ENCODE measurements at regions not wholly inside any gene's neighbourhood (a gene's known extent, or its start where the extent isn't known, plus 50 kb on each side); places are given as distances from the start of the nearest gene placed in this dataset.

GRCh38 chr4:112801341-112801740, 164.4 kb downstream of the LARP7 start:
- FAIRE-seq (no peak), DNase-seq (ENCODE audit: low read depth, low spot score) (no peak)
- H4K20me1 ChIP-seq (replicated peaks; ENCODE audit: control insufficient read depth, extremely low read depth, insufficient read depth, low read length), result no peaks in the 10 kb centered on the region
- H3K27ac ChIP-seq (ENCODE audit: insufficient read depth, low read depth, low read length), result no peak overlapping the region
- H3K79me2 ChIP-seq (ENCODE audit: control insufficient read depth, insufficient read depth, low read length), result no peaks in the 10 kb centered on the region
- BruUV-seq (replicated peaks), result no TSS peak
- CTCF ChIA-PET, result no interaction called here
- intact Hi-C loops (cut with micrococcal nuclease) (no loop called here), dilution Hi-C loops (cut with MboI; ENCODE audit: extremely low pct_ligation_motif_present, low sequenced_read_pairs) (no loop called here)
- H3K36me3 ChIP-seq (ENCODE audit: control insufficient read depth in 2 of 2, extremely low read depth in 1 of 2, insufficient read depth in 2 of 2, low read length in 2 of 2), result no peaks in the 10 kb centered on the region
- H3K27me3 ChIP-seq (ENCODE audit: control insufficient read depth in 2 of 2, insufficient read depth in 2 of 2, low read length in 2 of 2), result no peaks in the 10 kb centered on the region
- H3K4me2 ChIP-seq (ENCODE audit: insufficient read depth, low read length), result no peak overlapping the region
- POLR2A ChIA-PET, result no interaction called here
- H3K9me3 ChIP-seq (replicated peaks; ENCODE audit: control insufficient read depth, insufficient read depth, low read length), result no peaks in the 10 kb centered on the region
- no peak overlapping the region for H3K4me3 ChIP-seq (replicated peaks in 1 of 3; ENCODE audit: insufficient read depth in 1 of 3, low read depth in 1 of 3, low read length in 3 of 3)
- H2AFZ ChIP-seq (ENCODE audit: low read depth, low read length), result no peak overlapping the region
- H3K4me1 ChIP-seq (ENCODE audit: control insufficient read depth, extremely low read depth, insufficient read depth, low read length), result no peaks in the 10 kb centered on the region
- H3K9me1 ChIP-seq (replicated peaks; ENCODE audit: control insufficient read depth, extremely low read depth, insufficient read depth, low read length), result no peaks in the 10 kb centered on the region
- no peak overlapping the region for H3K9ac ChIP-seq (replicated peaks; ENCODE audit: extremely low read depth, insufficient read depth, low read length)
- TF ChIP-seq GATA2 (IDR thresholded peaks at IDR 0.05; ENCODE audit: insufficient read depth, insufficient read length, low read depth, low read length), result no peak
- TF ChIP-seq CTCF (IDR thresholded peaks at IDR 0.05; ENCODE audit: extremely low read depth in 1 of 2, insufficient read depth in 1 of 2, low read depth in 1 of 2, low read length in 2 of 2), result no peak
- no peak for TF ChIP-seq JUN (IDR thresholded peaks at IDR 0.05; ENCODE audit: borderline replicate concordance, insufficient read depth, insufficient read length, low read depth)
- TF ChIP-seq EZH2 (IDR thresholded peaks at IDR 0.05; ENCODE audit: borderline replicate concordance, low read depth, low read length, severe bottlenecking), result no peak
- no peak for TF ChIP-seq MYC (IDR thresholded peaks at IDR 0.05; ENCODE audit: low read depth, low read length)
- no peak for TF ChIP-seq MAX (IDR thresholded peaks at IDR 0.05; ENCODE audit: insufficient read depth, insufficient read length)

GRCh38 chr4:112802780-112803179, 165.8 kb downstream of the LARP7 start:
- H3K79me2 ChIP-seq (ENCODE audit: control insufficient read depth, insufficient read depth, low read length), result no peaks in the 10 kb centered on the region
- ChIA-PET CTCF (no interaction called here), POLR2A (no interaction called here)
- H3K36me3 ChIP-seq (ENCODE audit: control insufficient read depth in 2 of 2, extremely low read depth in 1 of 2, insufficient read depth in 2 of 2, low read length in 2 of 2), result no peaks in the 10 kb centered on the region
- no peak overlapping the region for H2AFZ ChIP-seq (ENCODE audit: low read depth, low read length)
- BruUV-seq (replicated peaks), result no TSS peak
- no peaks in the 10 kb centered on the region for H3K27me3 ChIP-seq (ENCODE audit: control insufficient read depth in 2 of 2, insufficient read depth in 2 of 2, low read length in 2 of 2)
- no peak overlapping the region for H3K27ac ChIP-seq (ENCODE audit: insufficient read depth, low read depth, low read length)
- intact Hi-C loops (cut with micrococcal nuclease) (no loop called here), dilution Hi-C loops (cut with MboI; ENCODE audit: extremely low pct_ligation_motif_present, low sequenced_read_pairs) (no loop called here)
- H3K4me3 ChIP-seq (replicated peaks in 1 of 3; ENCODE audit: insufficient read depth in 1 of 3, low read depth in 1 of 3, low read length in 3 of 3), result no peak overlapping the region
- H3K9me3 ChIP-seq (replicated peaks; ENCODE audit: control insufficient read depth, insufficient read depth, low read length), result no peaks in the 10 kb centered on the region
- H4K20me1 ChIP-seq (replicated peaks; ENCODE audit: control insufficient read depth, extremely low read depth, insufficient read depth, low read length), result no peaks in the 10 kb centered on the region
- H3K4me2 ChIP-seq (ENCODE audit: insufficient read depth, low read length), result no peak overlapping the region
- no peaks in the 10 kb centered on the region for H3K9me1 ChIP-seq (replicated peaks; ENCODE audit: control insufficient read depth, extremely low read depth, insufficient read depth, low read length)
- no peak overlapping the region for H3K9ac ChIP-seq (replicated peaks; ENCODE audit: extremely low read depth, insufficient read depth, low read length)
- DNase-seq (ENCODE audit: low read depth, low spot score) (no peak), FAIRE-seq (no peak)
- H3K4me1 ChIP-seq (ENCODE audit: control insufficient read depth, extremely low read depth, insufficient read depth, low read length), result no peaks in the 10 kb centered on the region
- no peak for TF ChIP-seq GATA2 (IDR thresholded peaks at IDR 0.05; ENCODE audit: insufficient read depth, insufficient read length, low read depth, low read length)
